AG08396 (cell line): ENCODE measurements at regions not wholly inside any gene's neighbourhood (a gene's known extent, or its start where the extent isn't known, plus 50 kb on each side); places are given as distances from the start of the nearest gene placed in this dataset.

Experiments
- DNase-seq: peaks from one replicate; pipeline ENCODE4 v3.0.0; 2012; ENCODE audit warnings: low spot score, mixed read lengths

- peak; percentile 43 for DNase-seq
These were observed 180.3 kb upstream of the GRB10 start for GRCh38 chr7:50962962-50963374.

- no peak for DNase-seq
These were observed 179.7 kb upstream of the GRB10 start for GRCh38 chr7:50962281-50962883.

- no peak for DNase-seq
These were observed 178.1 kb upstream of the GRB10 start for GRCh38 chr7:50960621-50961310.

- no peak for DNase-seq
These were observed 177.3 kb upstream of the GRB10 start for GRCh38 chr7:50959991-50960390.

- DNase-seq, result no peak
These were observed 176.9 kb upstream of the GRB10 start for GRCh38 chr7:50959560-50959959.

- DNase-seq, result no peak
These were observed 175.2 kb upstream of the GRB10 start for GRCh38 chr7:50957855-50958254.

- DNase-seq, result no peak
These were observed 174.7 kb upstream of the GRB10 start for GRCh38 chr7:50957431-50957830.

GRCh38 chr7:50956522-50957155 lies 173.9 kb upstream of the GRB10 start:
- no peak for DNase-seq

GRCh38 chr7:50954716-50955115 lies 172.0 kb upstream of the GRB10 start:
- DNase-seq, result no peak

- DNase-seq, result no peak
These were observed 171.5 kb upstream of the GRB10 start for GRCh38 chr7:50954245-50954644.

- no peak for DNase-seq
These were observed 171.1 kb upstream of the GRB10 start for GRCh38 chr7:50953820-50954219.

GRCh38 chr7:50953303-50953702 lies 170.6 kb upstream of the GRB10 start:
- DNase-seq, result no peak

- no peak for DNase-seq
These were observed 169.8 kb upstream of the GRB10 start for GRCh38 chr7:50952544-50952943.

- no peak for DNase-seq
These were observed 169.4 kb upstream of the GRB10 start for GRCh38 chr7:50952120-50952519.

- DNase-seq, result no peak
These were observed 160.8 kb upstream of the GRB10 start for GRCh38 chr7:50943482-50943881.

- no peak for DNase-seq
These were observed 158.8 kb upstream of the GRB10 start for GRCh38 chr7:50941525-50941924.

- DNase-seq, result no peak
These were observed 157.9 kb upstream of the GRB10 start for GRCh38 chr7:50940621-50941020.

- DNase-seq, result peak; percentile 25
These were observed 156.3 kb upstream of the GRB10 start for GRCh38 chr7:50939021-50939420.

- no peak for DNase-seq
These were observed 155.0 kb upstream of the GRB10 start for GRCh38 chr7:50937727-50938126.

GRCh38 chr7:50926049-50926448 lies 143.4 kb upstream of the GRB10 start:
- DNase-seq, result no peak

GRCh38 chr7:50923476-50923875 lies 140.8 kb upstream of the GRB10 start:
- DNase-seq, result no peak

GRCh38 chr7:50921114-50921813 lies 138.6 kb upstream of the GRB10 start:
- DNase-seq, result no peak
